GM12873 (cell line): ENCODE measurements at regions not wholly inside any gene's neighbourhood (a gene's known extent, or its start where the extent isn't known, plus 50 kb on each side); places are given as distances from the start of the nearest gene placed in this dataset.

ENCODE experiments used
- TF ChIP-seq, protein P1 (sequence below): IDR thresholded peaks from 2 replicates; pipeline ENCODE4 v1.5.1; 2012; ENCODE audit warnings: low read depth, mild to moderate bottlenecking, moderate library complexity, low read length, control low read depth; ENCODE audit not compliant: insufficient read depth; ENCODE audit errors: missing control alignments

GRCh38 chr1:78254517-78254916 is 208.8 kb downstream of the GIPC2 start:
- TF ChIP-seq, protein P1, sequence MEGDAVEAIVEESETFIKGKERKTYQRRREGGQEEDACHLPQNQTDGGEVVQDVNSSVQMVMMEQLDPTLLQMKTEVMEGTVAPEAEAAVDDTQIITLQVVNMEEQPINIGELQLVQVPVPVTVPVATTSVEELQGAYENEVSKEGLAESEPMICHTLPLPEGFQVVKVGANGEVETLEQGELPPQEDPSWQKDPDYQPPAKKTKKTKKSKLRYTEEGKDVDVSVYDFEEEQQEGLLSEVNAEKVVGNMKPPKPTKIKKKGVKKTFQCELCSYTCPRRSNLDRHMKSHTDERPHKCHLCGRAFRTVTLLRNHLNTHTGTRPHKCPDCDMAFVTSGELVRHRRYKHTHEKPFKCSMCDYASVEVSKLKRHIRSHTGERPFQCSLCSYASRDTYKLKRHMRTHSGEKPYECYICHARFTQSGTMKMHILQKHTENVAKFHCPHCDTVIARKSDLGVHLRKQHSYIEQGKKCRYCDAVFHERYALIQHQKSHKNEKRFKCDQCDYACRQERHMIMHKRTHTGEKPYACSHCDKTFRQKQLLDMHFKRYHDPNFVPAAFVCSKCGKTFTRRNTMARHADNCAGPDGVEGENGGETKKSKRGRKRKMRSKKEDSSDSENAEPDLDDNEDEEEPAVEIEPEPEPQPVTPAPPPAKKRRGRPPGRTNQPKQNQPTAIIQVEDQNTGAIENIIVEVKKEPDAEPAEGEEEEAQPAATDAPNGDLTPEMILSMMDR, result no peak

DNA sequence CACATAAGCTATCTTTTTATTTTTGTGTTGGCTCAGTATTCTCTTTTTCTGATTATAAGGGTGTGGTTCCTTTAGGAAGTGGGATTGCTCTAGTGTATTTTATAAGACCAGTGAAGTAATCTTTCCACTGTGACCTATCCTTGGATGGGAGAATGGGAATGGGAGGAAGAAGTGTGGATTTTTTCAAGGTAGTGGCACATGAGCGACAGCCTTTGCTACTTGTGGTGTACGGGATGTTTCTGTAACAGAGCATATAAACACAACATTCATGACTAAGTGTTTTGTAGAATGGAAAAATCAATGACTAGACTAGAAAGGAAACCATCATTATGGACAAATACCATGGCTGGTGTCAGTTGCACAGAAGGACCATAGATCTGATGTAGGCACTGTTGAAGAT is 209.6 kb downstream of the GIPC2 start:
- TF ChIP-seq, protein P1, result no peak

DNA sequence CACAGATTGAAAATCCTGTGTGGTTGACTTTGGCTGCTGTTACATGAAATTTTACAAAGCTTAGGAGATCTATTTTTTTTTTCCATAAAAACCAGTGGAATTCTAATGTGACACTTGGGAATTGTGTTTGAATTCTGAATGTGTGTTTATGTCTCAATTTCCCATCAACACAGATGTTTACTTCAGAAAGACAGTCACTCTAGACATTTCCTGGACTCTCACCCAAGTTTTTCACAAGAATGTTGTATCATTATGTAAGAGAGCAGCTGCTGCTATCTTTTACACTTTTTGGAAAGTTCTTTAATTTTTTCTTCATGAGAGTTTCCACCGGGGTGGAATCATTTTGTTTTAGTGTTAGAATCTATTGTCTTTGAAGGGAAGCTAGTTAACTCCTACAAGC is 210.1 kb downstream of the GIPC2 start:
- TF ChIP-seq, protein P1, result no peak

GRCh38 chr1:78263459-78263858 is 217.7 kb downstream of the GIPC2 start:
- TF ChIP-seq, protein P1, result no peak

- TF ChIP-seq, protein P1, result no peak
Observed at GRCh38 chr1:78263946-78264345, 218.2 kb downstream of the GIPC2 start.

DNA sequence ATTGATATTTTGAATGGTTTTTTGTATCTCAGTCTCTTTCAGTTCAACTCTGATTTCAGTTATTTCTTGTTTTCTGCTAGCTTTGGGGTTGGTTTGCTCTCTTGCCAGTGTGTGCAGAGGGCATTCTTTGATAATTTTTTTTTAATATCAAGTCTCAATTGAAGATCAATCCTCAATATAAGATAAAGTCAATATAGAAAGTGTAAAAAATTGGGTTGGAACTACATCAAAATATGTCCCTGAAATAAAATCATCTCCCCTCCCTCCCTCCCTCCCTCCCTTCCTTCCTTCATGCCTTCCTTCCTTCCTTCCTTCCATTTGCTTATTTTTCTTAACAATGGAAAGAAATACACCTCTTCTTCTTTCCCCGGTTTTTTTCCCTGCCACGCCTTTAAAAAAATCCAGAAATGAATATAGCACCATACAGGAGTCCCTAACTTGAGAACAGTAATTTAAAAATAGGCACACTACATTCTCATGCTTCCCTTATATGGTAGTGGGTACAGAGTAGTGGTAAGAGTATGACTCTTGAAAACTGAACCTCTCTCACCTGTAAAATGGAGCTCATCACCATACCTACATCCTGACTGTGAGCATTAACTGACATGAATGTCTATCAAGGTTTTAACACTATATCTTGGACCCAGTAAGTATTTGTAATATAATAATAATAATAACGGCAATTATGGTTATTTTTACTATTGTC is 221.9 kb downstream of the GIPC2 start:
- TF ChIP-seq, protein P1, result no peak

DNA sequence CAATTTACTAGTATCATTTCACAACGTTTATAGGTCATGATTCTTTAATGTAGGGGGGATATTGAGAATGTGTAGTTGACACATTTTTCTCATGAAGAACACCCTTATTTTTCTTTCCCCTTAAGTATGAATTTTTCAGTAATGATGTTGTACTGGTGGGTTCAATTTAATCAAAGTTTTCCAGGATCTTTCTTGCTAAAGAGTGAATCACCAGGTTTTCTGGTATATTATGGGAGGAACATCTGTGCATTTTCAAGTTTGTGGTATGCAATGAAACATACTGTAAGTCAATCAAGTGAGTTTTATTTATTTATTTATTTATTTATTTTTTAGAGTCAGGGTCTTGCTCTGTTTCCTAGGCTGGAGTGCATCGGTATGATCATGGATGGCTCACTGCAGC is 221.2 kb upstream of the PTGFR start:
- TF ChIP-seq, protein P1, result no peak
